Fibroblast of lung (primary cell): ENCODE measurements at regions not wholly inside any gene's neighbourhood (a gene's known extent, or its start where the extent isn't known, plus 50 kb on each side); places are given as distances from the start of the nearest gene placed in this dataset.
A peak's percentile ranks its signal among the peaks of the same experiment; 100 is the strongest.

Source experiments
- DNase-seq, 2 donors: peaks; one replicate each; pipeline versions ENCODE4 v3.0.0 to v3.0.0-alpha.2; 2010; ENCODE audit warnings: low read depth in 2 of 2
- H2AFZ ChIP-seq: 2 replicates; pipeline ENCODE4 v1.5.1; 2012; ENCODE audit warnings: low read length, control low read depth, inconsistent platforms
- H3K27ac ChIP-seq: 2 replicates; pipeline ENCODE4 v1.5.1; 2011; ENCODE audit warnings: low read length, control low read depth; ENCODE audit not compliant: insufficient read depth
- H3K27me3 ChIP-seq: 2 replicates; pipeline ENCODE4 v1.5.1; 2011; ENCODE audit warnings: mild to moderate bottlenecking, low read length; ENCODE audit not compliant: control insufficient read depth, insufficient read depth
- H3K36me3 ChIP-seq: 2 replicates; pipeline ENCODE4 v1.5.1; 2011; ENCODE audit warnings: low read length; ENCODE audit not compliant: control insufficient read depth, insufficient read depth
- H3K4me1 ChIP-seq: 2 replicates; pipeline ENCODE4 v1.5.1; 2011; ENCODE audit warnings: low read length; ENCODE audit not compliant: control insufficient read depth, insufficient read depth; ENCODE audit errors: extremely low read depth
- H3K4me2 ChIP-seq: 2 replicates; pipeline ENCODE4 v1.5.1; 2011; ENCODE audit warnings: low read length, control low read depth; ENCODE audit not compliant: insufficient read depth; ENCODE audit errors: extremely low read depth
- H3K4me3 ChIP-seq, 4 experiments: fragments of 200-600 bp in 1 of 4; sonication (generic) in 1 of 4; replicated peaks in 1 of 4; 2 replicates each; pipeline ENCODE4 v1.5.1; 2011 to 2016; ENCODE audit warnings: low read length in 4 of 4, low read depth in 3 of 4, mild to moderate bottlenecking in 3 of 4, control low read depth in 2 of 4, inconsistent platforms in 1 of 4, mixed read lengths in 1 of 4; ENCODE audit not compliant: insufficient read depth in 1 of 4; ENCODE audit errors: control extremely low read depth in 1 of 4
- H3K79me2 ChIP-seq: 2 replicates; pipeline ENCODE4 v1.5.1; 2012; ENCODE audit warnings: mild to moderate bottlenecking, low read length, inconsistent platforms; ENCODE audit not compliant: control insufficient read depth, insufficient read depth
- H3K9ac ChIP-seq: 2 replicates; pipeline ENCODE4 v1.5.1; 2011; ENCODE audit warnings: mild to moderate bottlenecking, low read length, control low read depth; ENCODE audit not compliant: insufficient read depth
- H3K9me3 ChIP-seq: 2 replicates; pipeline ENCODE4 v1.5.1; 2012; ENCODE audit warnings: low read depth, low read length; ENCODE audit not compliant: control insufficient read depth, insufficient read depth
- H4K20me1 ChIP-seq: 2 replicates; pipeline ENCODE4 v1.5.1; 2011; ENCODE audit warnings: low read length; ENCODE audit not compliant: control insufficient read depth, insufficient read depth; ENCODE audit errors: extremely low read depth
- CTCF ChIP-seq, 2 donors: IDR thresholded peaks in 1 of 2; conservative IDR thresholded peaks in 1 of 2; 1 replicate in 1 of 2; 2 replicates in 1 of 2; pipeline ENCODE4 v1.5.1; 2011 to 2012; ENCODE audit warnings: low read length in 2 of 2, control low read depth in 1 of 2, inconsistent platforms in 1 of 2, low read depth in 1 of 2, mild to moderate bottlenecking in 1 of 2
- EZH2 ChIP-seq: IDR thresholded peaks from 2 replicates; pipeline ENCODE4 v1.5.1; 2012; ENCODE audit warnings: low read length, control low read depth, mild to moderate bottlenecking; ENCODE audit errors: missing control alignments

- H3K79me2 ChIP-seq, result no peaks in the 10 kb centered on the region
- H2AFZ ChIP-seq, result no peak overlapping the region
- H3K4me3 ChIP-seq, result no peak overlapping the region
- no peak overlapping the region for H3K9ac ChIP-seq
- H3K27me3 ChIP-seq, result no peaks in the 10 kb centered on the region
- no peak overlapping the region for H3K4me2 ChIP-seq
- DNase-seq, result no peak
- H4K20me1 ChIP-seq, result no peaks in the 10 kb centered on the region
- H3K9me3 ChIP-seq, result no peaks in the 10 kb centered on the region
- no peaks in the 10 kb centered on the region for H3K36me3 ChIP-seq
- TF ChIP-seq CTCF (conservative IDR thresholded peaks at IDR 0.05 in 1 of 2, IDR thresholded peaks at IDR 0.05 in 1 of 2; ENCODE audit: low read depth in 1 of 2, low read length in 2 of 2) (no peak), EZH2 (no peak)
- no peak overlapping the region for H3K27ac ChIP-seq
- H3K4me1 ChIP-seq, result no peaks in the 10 kb centered on the region
Measured at GRCh38 chr1:118370861-118371260, 185.8 kb upstream of the SPAG17 start.

DNA sequence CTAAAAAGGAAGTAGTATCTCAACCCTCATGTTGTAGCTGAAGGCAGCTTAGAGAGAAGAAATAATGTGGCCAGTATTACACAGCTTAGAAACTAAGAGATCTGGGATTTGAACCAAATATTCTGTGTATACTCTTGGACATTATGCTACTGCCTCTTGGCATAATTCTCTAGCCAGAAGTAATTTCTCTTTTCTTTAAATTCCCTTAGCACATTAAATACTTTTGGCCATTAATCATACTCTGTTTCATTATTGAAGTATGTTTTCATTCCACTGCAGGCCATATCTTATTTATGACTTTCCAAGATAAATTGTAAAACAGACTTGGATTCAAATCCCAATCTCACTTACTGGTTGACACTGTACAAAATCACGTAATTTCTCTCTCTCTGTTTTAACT is 181.3 kb upstream of the SPAG17 start:
- no peaks in the 10 kb centered on the region for H4K20me1 ChIP-seq
- H3K9ac ChIP-seq, result no peak overlapping the region
- DNase-seq, result peak; percentile 0 to 18
- TF ChIP-seq EZH2 (no peak), CTCF (conservative IDR thresholded peaks at IDR 0.05 in 1 of 2, IDR thresholded peaks at IDR 0.05 in 1 of 2; ENCODE audit: low read depth in 1 of 2, low read length in 2 of 2) (no peak)
- no peak overlapping the region for H3K27ac ChIP-seq
- no peak overlapping the region for H3K4me3 ChIP-seq
- H3K27me3 ChIP-seq, result no peaks in the 10 kb centered on the region
- no peak overlapping the region for H2AFZ ChIP-seq
- H3K79me2 ChIP-seq, result no peaks in the 10 kb centered on the region
- no peaks in the 10 kb centered on the region for H3K9me3 ChIP-seq
- H3K4me1 ChIP-seq, result no peaks in the 10 kb centered on the region
- no peak overlapping the region for H3K4me2 ChIP-seq
- H3K36me3 ChIP-seq, result no peaks in the 10 kb centered on the region

DNA sequence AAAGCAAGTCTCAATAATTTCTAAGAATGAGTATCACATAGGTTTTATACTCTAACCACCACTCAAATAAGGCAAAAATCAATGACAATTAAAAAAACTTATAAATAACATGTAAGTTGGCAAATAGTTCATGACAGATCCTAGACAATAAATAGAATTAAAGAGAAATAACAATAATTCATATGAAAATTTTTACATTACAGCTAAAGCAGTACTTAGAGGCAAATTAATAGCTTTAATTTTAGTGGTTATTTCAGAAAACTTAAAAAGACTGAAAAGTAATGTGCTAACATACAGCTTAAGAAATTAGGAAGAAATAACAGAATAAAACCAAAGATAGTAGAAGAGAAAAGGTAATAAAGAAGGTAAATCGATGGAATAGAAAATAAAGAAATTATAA is 179.9 kb upstream of the SPAG17 start:
- no peak overlapping the region for H3K27ac ChIP-seq
- H3K9ac ChIP-seq, result no peak overlapping the region
- no peak overlapping the region for H2AFZ ChIP-seq
- H3K27me3 ChIP-seq, result no peaks in the 10 kb centered on the region
- no peak overlapping the region for H3K4me2 ChIP-seq
- DNase-seq, result no peak
- H4K20me1 ChIP-seq, result no peaks in the 10 kb centered on the region
- H3K79me2 ChIP-seq, result no peaks in the 10 kb centered on the region
- no peaks in the 10 kb centered on the region for H3K9me3 ChIP-seq
- no peaks in the 10 kb centered on the region for H3K4me1 ChIP-seq
- no peak overlapping the region for H3K4me3 ChIP-seq
- no peak for TF ChIP-seq CTCF (conservative IDR thresholded peaks at IDR 0.05 in 1 of 2, IDR thresholded peaks at IDR 0.05 in 1 of 2; ENCODE audit: low read depth in 1 of 2, low read length in 2 of 2)
- TF ChIP-seq EZH2, result no peak
- H3K36me3 ChIP-seq, result no peaks in the 10 kb centered on the region
